GM12892 (cell line): ENCODE measurements at regions not wholly inside any gene's neighbourhood (a gene's known extent, or its start where the extent isn't known, plus 50 kb on each side); places are given as distances from the start of the nearest gene placed in this dataset.

Experiments
- POLR2A ChIP-seq: IDR thresholded peaks from 2 replicates; pipeline ENCODE4 v1.6.1; 2011; ENCODE audit warnings: low read depth, low read length, control low read depth
- TAF1 ChIP-seq: IDR thresholded peaks from 2 replicates; pipeline ENCODE4 v1.6.1; 2011; ENCODE audit warnings: low read depth, mild to moderate bottlenecking, control low read depth, low read length, borderline replicate concordance

DNA sequence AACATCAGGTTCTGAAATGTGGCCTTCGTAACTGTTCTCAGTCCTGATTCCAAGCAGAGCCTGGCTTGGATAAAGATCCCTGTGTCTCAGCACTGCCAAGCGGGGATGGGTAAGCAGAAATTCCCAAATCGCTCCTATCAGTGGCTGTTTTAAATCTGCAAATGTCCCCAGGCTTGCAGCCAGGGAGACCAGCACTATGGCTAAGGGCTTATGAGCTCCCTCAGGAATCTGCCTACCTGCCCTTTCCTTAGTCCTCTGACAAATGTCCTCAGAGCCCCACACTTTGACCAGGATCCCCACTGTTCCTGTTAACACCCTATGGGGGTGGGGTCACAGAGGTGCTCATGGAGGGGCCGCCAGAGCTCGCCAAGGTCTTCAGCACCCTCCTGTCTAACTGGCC lies 1062.8 kb downstream of the UQCRFS1 start:
- TF ChIP-seq POLR2A (no peak), TAF1 (no peak)
